ENCODE measurements at regions not wholly inside any gene's neighbourhood (a gene's known extent, or its start where the extent isn't known, plus 50 kb on each side); places are given as distances from the start of the nearest gene placed in this dataset.

- TF ChIP-seq CTCF (IDR thresholded peaks at IDR 0.05) (no peak), EP300 (IDR thresholded peaks at IDR 0.05) (no peak)
Measured at GRCh38 chr1:244346972-244347618, 104.6 kb downstream of the ADSS2 start.

All from ovary (tissue), 3 donors.